Gastrocnemius medialis (tissue), 4 donors: ENCODE measurements at regions not wholly inside any gene's neighbourhood (a gene's known extent, or its start where the extent isn't known, plus 50 kb on each side); places are given as distances from the start of the nearest gene placed in this dataset.

Source experiments
- POLR2A ChIP-seq, 2 donors: fragments of 450-650 bp; IDR thresholded peaks; one replicate each; pipeline ENCODE4 v1.6.1; 2017; ENCODE audit warnings: antibody characterized with exemption in 2 of 2, mild to moderate bottlenecking in 2 of 2, moderate library complexity in 2 of 2
- TF ChIP-seq, protein P1 (sequence below), 5 experiments: fragments of 450-650 bp in 3 of 5; fragments of 200-600 bp in 2 of 5; sonication (generic) in 2 of 5; IDR thresholded peaks in 4 of 5; conservative IDR thresholded peaks in 1 of 5; 1 replicate in 4 of 5; 2 replicates in 1 of 5; pipeline ENCODE4 v1.5.1; 2016 to 2019; ENCODE audit warnings: antibody characterized with exemption in 5 of 5, mild to moderate bottlenecking in 3 of 5, moderate library complexity in 3 of 5

DNA sequence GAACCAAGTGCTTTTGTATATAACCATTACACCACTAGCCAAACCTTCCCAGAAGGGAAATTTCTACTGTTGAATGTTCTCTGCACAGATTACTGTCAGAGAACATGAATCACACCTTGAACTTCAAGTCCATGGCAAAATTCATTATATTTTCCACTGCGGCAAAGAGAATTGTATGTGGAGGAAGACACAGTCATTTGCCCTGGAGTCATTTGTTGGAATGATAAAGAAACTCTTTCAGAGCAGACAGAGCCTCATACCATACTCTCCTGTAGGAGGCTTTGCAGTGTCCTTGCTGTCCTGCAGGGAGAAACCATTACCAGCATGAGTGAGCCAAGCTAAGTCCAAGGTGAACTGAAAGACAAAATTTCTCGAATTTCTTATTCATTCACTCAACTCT lies 369.0 kb downstream of the ARHGEF28 start:
- TF ChIP-seq, protein P1, sequence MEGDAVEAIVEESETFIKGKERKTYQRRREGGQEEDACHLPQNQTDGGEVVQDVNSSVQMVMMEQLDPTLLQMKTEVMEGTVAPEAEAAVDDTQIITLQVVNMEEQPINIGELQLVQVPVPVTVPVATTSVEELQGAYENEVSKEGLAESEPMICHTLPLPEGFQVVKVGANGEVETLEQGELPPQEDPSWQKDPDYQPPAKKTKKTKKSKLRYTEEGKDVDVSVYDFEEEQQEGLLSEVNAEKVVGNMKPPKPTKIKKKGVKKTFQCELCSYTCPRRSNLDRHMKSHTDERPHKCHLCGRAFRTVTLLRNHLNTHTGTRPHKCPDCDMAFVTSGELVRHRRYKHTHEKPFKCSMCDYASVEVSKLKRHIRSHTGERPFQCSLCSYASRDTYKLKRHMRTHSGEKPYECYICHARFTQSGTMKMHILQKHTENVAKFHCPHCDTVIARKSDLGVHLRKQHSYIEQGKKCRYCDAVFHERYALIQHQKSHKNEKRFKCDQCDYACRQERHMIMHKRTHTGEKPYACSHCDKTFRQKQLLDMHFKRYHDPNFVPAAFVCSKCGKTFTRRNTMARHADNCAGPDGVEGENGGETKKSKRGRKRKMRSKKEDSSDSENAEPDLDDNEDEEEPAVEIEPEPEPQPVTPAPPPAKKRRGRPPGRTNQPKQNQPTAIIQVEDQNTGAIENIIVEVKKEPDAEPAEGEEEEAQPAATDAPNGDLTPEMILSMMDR (IDR thresholded peaks at IDR 0.05 in 4 of 5, conservative IDR thresholded peaks at IDR 0.05 in 1 of 5) = no peak
- TF ChIP-seq POLR2A (IDR thresholded peaks at IDR 0.05) = no peak
